ENCODE measurements at regions not wholly inside any gene's neighbourhood (a gene's known extent, or its start where the extent isn't known, plus 50 kb on each side); places are given as distances from the start of the nearest gene placed in this dataset.
"Not testable (repeated sequence)": the region's sequence is repeated elsewhere in the genome, so short reads cannot be mapped to it uniquely, and the experiment has no call there.

DNA sequence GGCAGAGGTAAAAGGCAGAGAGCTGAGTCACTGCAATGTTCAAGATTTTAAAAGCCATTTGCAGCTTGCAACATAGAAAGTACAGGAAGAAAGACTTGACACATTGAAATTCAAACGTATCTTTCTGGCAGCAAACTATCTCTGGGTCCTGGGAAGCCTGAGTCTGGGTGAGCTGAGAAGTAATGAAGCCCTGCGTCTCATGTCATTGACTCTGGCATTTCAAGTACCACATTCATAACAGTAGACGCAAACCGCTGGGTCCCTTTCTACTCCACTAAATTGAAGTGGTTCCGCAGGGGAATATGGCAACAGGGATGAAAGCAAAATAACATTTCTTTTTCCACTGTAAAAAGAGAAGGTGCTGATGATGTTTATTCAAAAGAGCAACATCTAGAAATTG, 694.3 kb downstream of the BRINP1 start:
- Histone ChIP-seq H3K36me3 (ENCODE audit: control insufficient read depth, insufficient read depth, low read length) (no peaks in the 10 kb centered on the region), H3K4me3 (replicated peaks; ENCODE audit: low read depth, low read length) (no peak overlapping the region), H3K27me3 (replicated peaks; ENCODE audit: control insufficient read depth, insufficient read depth, low read length) (no peaks in the 10 kb centered on the region)
- TF ChIP-seq, protein P1, sequence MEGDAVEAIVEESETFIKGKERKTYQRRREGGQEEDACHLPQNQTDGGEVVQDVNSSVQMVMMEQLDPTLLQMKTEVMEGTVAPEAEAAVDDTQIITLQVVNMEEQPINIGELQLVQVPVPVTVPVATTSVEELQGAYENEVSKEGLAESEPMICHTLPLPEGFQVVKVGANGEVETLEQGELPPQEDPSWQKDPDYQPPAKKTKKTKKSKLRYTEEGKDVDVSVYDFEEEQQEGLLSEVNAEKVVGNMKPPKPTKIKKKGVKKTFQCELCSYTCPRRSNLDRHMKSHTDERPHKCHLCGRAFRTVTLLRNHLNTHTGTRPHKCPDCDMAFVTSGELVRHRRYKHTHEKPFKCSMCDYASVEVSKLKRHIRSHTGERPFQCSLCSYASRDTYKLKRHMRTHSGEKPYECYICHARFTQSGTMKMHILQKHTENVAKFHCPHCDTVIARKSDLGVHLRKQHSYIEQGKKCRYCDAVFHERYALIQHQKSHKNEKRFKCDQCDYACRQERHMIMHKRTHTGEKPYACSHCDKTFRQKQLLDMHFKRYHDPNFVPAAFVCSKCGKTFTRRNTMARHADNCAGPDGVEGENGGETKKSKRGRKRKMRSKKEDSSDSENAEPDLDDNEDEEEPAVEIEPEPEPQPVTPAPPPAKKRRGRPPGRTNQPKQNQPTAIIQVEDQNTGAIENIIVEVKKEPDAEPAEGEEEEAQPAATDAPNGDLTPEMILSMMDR (IDR thresholded peaks at IDR 0.05; ENCODE audit: insufficient read depth, low read length, poor library complexity, severe bottlenecking), result no peak
- no peak for DNase-seq (ENCODE audit: extremely low read depth, insufficient read length)

DNA sequence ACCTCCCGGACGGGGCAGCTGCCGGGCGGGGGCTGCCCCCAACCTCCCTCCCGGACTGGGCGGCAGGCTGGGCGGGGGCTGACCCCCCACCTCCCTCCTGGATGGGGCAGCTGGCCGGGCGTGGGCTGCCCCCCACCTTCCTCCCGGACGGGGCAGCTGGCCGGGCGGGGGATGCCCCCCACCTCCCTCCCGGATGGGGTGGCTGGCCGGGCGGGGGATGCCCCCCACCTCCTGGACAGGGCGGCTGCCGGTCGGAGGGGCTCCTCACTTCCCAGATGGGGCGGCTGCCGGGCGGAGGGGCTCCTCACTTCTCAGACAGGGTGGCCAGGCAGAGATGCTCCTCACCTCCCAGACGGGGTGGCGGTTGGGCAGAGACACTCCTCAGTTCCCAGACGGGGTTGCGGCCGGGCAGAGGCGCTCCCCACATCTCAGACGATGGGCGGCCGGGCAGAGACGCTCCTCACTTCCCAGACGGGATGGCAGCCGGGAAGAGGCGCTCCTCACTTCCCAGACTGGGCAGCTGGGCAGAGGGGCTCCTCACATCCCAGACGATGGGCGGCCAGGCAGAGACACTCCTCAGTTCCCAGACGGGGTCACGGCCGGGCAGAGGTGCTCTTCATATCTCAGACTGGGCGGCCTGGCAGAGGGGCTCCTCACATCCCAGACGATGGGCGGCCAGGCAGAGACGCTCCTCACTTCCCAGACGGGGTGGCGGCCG, 691.1 kb downstream of the BRINP1 start:
- not testable (repeated sequence) for H3K27me3 ChIP-seq (replicated peaks; ENCODE audit: control insufficient read depth, insufficient read depth, low read length); H3K4me3 ChIP-seq (replicated peaks; ENCODE audit: low read depth, low read length); H3K36me3 ChIP-seq (ENCODE audit: control insufficient read depth, insufficient read depth, low read length); DNase-seq (ENCODE audit: extremely low read depth, insufficient read length)

DNA sequence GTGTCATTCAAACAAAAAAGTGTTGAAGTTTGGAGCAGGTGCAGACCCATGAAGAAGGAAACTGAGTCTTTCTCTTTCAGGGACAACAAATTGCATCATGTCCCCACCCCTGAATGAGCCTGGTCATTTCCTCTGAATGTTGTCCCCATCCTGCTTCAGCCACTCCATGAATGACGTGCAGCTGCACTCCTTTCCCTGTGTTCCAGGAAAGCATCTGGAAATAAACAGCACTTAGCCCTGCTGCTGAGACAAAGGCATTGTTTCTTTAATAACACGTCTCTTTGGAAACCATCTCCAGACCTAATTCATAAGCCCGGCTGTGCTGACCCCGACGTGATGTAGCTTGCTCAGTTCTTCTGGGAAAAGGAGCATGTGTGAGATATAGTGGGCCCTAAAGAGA, 682.3 kb downstream of the BRINP1 start:
- TF ChIP-seq, protein P1 (IDR thresholded peaks at IDR 0.05; ENCODE audit: insufficient read depth, low read length, poor library complexity, severe bottlenecking), result no peak
- no peak overlapping the region for H3K4me3 ChIP-seq (replicated peaks; ENCODE audit: low read depth, low read length)
- no peaks in the 10 kb centered on the region for H3K27me3 ChIP-seq (replicated peaks; ENCODE audit: control insufficient read depth, insufficient read depth, low read length)
- DNase-seq (ENCODE audit: extremely low read depth, insufficient read length), result no peak
- H3K36me3 ChIP-seq (ENCODE audit: control insufficient read depth, insufficient read depth, low read length), result no peaks in the 10 kb centered on the region

DNA sequence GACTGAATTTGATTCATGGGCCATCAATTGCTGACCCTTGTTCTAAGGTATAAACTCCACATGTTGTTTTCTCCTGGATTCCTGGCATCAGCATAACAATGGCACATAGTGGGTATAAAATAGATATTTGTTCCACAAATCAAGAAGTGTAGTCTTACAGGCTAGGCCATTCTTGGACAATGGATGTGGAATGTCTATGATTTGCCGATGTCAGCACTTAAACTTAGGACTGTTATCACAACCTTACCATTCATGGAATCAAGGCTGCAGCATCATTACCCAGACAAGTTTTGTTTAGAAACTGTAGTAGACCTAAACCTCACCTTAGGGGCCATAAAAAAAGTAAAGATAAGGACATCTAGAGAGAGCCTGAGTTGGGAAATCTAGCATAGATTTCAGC, 680.0 kb downstream of the BRINP1 start:
- TF ChIP-seq, protein P1 (IDR thresholded peaks at IDR 0.05; ENCODE audit: insufficient read depth, low read length, poor library complexity, severe bottlenecking), result no peak
- no peak for DNase-seq (ENCODE audit: extremely low read depth, insufficient read length)
- no peaks in the 10 kb centered on the region for H3K27me3 ChIP-seq (replicated peaks; ENCODE audit: control insufficient read depth, insufficient read depth, low read length)
- no peak overlapping the region for H3K4me3 ChIP-seq (replicated peaks; ENCODE audit: low read depth, low read length)
- H3K36me3 ChIP-seq (ENCODE audit: control insufficient read depth, insufficient read depth, low read length), result no peaks in the 10 kb centered on the region

DNA sequence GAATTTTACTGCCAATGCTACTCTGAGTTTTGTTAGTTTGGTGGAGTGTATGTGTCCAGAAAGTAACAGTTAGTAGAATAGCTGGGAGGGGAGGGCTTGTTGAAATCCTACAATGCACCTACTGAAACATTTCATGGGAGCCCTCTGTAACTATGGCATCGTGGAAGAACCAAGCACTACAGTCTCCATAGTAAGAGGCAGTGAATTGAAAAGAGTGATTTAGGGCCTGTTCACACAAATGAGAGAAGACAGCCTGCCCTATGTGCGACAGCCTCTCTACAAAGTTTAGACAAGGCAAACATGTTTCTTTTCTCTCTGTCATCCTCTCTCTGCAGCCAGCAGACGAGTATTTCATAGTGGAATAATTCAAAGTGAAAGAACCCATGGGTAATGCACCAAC, 676.6 kb downstream of the BRINP1 start:
- TF ChIP-seq, protein P1 (IDR thresholded peaks at IDR 0.05; ENCODE audit: insufficient read depth, low read length, poor library complexity, severe bottlenecking), result no peak
- Histone ChIP-seq H3K27me3 (replicated peaks; ENCODE audit: control insufficient read depth, insufficient read depth, low read length) (no peaks in the 10 kb centered on the region), H3K4me3 (replicated peaks; ENCODE audit: low read depth, low read length) (no peak overlapping the region), H3K36me3 (ENCODE audit: control insufficient read depth, insufficient read depth, low read length) (no peaks in the 10 kb centered on the region)
- DNase-seq (ENCODE audit: extremely low read depth, insufficient read length), result no peak

DNA sequence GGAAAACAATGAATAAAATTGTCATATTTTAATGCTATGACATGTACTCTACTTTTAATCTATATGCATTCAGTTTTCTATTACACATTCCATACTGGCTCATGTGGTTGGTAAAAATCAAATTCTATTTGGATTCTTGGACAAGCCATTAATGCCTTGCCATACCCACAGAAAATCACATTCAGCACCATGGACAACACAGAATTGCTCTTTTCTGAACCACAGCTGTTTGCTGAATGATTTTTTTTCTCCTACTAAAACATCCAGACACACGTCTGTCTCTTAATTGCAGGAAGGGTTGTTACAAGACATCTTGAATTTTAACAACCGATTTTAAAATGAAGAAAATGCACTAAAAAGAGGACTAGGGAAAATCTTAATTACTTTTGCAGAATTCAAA, 675.6 kb downstream of the BRINP1 start:
- Histone ChIP-seq H3K36me3 (ENCODE audit: control insufficient read depth, insufficient read depth, low read length) (no peaks in the 10 kb centered on the region), H3K4me3 (replicated peaks; ENCODE audit: low read depth, low read length) (no peak overlapping the region), H3K27me3 (replicated peaks; ENCODE audit: control insufficient read depth, insufficient read depth, low read length) (no peaks in the 10 kb centered on the region)
- DNase-seq (ENCODE audit: extremely low read depth, insufficient read length), result no peak
- TF ChIP-seq, protein P1 (IDR thresholded peaks at IDR 0.05; ENCODE audit: insufficient read depth, low read length, poor library complexity, severe bottlenecking), result no peak

DNA sequence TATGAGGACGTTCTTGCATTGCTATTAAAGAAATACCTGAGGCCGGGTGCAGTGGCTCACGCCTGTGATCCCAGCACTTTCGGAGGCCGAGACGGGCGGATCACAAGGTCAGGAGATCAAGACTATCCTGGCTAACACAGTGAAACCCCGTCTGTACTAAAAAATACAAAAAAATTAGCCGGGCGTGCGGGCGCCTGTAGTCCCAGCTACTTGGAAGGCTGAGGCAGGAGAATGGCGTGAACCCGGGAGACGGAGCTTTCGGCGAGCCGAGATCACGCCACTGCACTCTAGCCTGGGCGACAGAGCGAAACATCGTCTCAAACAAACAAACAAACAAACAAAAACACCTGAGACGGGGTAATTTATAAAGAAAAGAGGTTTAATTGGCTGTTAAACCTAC, 674.0 kb downstream of the BRINP1 start:
- H3K4me3 ChIP-seq (replicated peaks; ENCODE audit: low read depth, low read length); DNase-seq (ENCODE audit: extremely low read depth, insufficient read length); H3K36me3 ChIP-seq (ENCODE audit: control insufficient read depth, insufficient read depth, low read length); H3K27me3 ChIP-seq (replicated peaks; ENCODE audit: control insufficient read depth, insufficient read depth, low read length): not testable (repeated sequence)
